Stimulated activated CD4-positive, alpha-beta T cell treated with anti-CD3 and anti-CD28 coated beads, Interleukin-4, amount 100 ng/mL, for 4 hours (primary cell): ENCODE measurements at regions not wholly inside any gene's neighbourhood (a gene's known extent, or its start where the extent isn't known, plus 50 kb on each side); places are given as distances from the start of the nearest gene placed in this dataset.
"Not testable (repeated sequence)": the region's sequence is repeated elsewhere in the genome, so short reads cannot be mapped to it uniquely, and the experiment has no call there.

Source experiments
- DNase-seq, 2 experiments: peaks; one replicate each; pipeline ENCODE4 v3.0.0-alpha.2; 2020

DNA sequence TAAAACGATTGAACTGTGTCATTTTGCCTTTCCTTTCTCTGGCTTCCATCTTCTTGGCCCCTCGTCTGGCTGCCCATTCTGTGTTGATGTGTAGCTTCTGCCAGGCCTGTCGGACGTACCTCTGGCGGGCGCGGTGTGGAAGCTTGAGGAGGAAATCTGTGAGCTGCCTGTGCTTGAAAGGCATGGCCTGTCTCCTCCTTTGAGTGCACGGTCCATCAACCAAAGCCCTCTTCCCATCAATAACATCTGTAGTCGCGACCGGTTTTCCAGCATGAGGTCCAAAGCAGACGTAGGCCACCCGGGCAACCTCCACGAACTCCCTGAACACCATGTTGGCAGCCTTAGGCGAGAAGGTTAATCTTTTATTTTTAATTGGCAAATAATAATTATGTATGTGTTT lies 202.7 kb downstream of the CRLF2 start:
- no peak for DNase-seq

DNA sequence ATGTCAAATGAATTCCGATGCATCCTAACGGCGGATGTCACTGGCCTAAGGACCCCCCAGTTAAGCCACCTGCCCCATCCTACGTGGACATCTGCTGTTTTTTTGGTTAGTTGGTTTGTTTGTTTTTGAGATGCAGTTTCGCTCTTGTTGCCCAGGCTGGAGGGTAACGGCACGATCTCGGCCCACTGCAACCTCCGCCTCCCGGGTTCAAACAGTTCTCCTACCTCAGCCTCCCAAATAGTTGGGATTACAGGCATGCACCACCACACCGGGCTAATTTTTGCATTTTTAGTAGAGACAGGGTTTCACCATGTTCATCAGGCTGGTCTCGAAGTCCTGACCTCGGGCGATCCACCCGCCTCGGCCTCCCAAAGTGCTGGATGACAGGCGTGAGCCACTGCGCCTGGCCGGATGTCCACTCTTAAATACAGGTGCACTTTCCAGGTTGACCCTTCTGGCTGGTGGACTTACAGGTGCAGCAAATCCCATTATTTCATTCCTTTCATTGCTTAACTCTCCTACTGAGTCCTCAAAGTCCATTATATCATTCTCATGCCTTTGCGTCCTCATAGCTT lies 206.2 kb downstream of the CRLF2 start:
- no peak for DNase-seq

DNA sequence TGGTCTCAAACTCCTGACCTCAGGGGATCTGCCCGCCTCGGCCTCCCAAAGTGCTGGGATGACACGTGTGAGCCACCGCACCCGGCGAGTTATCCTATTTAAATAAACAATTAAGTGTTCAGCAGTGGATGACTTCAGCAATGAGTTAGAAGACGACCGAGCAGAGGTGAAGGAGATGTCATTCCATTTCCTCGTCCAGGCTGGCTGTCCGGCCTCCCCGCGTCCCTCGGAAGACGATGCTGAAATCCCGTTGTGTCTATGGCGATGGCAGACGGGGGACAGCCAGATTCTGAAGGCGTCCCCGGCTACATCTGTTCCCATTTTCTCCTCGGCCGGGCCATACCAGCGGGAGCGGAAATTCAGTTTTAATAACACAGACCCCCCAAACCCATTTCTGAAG lies 209.8 kb downstream of the CRLF2 start:
- no peak for DNase-seq

DNA sequence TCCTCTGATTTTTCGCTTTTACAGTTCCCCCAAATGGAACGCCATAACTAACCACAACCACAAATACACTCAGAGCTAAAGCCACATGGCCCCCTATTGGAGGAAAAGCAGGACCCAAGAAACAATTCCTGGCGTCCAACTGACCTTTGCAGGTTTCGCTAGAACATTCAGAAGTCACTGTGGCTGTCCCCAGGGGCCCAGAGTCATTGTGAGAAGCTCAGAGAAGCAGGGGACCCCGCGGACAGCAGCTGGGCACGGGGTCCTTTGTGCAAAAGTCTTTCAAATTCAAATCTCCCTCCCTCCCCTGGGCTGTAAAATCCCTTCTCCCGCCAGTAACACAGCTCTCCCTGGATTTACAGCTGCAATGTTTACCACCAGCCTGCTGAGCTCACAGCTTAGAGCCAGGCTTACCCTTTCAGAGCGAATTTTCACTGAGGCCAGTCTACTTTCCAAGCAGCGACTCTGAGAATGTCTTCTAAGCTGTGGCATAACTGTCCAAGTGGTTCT lies 214.8 kb downstream of the CRLF2 start:
- no peak for DNase-seq

DNA sequence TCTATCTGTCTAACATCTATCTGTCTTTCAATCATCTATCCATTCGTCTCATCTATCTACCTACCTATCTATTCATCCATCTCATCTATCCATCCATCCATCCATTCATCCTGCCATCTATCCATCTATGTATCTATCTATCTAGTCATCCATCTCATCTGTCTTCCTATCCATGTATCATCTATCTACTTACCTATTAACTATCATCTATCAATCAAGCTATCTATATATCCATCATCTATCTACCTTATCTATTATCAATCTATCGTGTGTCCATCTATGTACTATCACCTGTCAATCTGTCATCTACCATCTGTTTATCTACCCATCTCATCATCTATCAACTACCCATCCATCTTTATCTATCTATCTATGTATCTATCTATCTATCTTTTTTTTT lies 217.7 kb downstream of the CRLF2 start:
- DNase-seq = no peak

DNA sequence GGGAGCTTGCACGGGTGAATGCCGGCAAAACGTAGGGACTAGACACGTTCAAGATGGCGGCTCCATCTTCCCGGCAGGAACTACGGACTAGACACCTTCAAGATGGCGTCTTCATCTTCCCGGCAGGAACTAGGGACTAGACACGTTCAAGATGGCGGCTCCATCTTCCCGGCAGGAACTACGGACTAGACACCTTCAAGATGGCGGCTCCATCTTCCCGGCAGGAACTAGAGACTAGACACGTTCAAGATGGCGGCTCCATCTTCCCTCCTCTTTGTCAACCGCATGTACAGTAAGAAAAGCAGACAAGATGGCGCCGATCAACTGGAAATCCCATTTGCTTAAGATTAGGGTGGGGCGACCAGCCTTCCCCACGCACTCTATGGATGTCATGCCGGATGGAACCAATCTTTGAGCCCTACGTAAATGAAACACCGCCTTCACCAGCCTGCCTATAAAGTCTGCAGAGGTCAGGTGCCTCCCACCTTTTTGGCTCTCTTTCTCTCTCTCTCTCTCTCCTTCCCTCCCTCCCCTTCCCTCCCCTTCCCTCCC lies 222.4 kb downstream of the CRLF2 start:
- DNase-seq = peak; percentile 1 to 55

DNA sequence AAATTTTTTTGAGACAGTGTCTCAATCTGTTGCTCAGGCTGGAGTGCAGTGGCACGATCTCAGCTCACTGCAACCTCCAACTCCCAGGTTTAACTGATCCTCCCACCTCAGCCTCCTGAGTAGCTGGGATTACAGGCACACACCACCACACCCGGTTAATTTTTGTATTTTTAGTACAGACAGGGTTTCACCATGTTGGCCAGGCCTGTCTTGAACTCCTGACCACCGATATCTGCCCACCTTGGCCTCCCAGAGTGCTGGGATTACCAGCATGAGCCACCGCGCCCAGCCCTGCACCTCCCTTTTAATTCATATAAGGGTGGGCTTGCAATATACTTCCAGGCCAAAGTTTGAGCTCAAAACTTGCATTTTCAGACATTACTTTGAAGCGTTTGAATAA lies 223.9 kb downstream of the CRLF2 start:
- not testable (repeated sequence) for DNase-seq

DNA sequence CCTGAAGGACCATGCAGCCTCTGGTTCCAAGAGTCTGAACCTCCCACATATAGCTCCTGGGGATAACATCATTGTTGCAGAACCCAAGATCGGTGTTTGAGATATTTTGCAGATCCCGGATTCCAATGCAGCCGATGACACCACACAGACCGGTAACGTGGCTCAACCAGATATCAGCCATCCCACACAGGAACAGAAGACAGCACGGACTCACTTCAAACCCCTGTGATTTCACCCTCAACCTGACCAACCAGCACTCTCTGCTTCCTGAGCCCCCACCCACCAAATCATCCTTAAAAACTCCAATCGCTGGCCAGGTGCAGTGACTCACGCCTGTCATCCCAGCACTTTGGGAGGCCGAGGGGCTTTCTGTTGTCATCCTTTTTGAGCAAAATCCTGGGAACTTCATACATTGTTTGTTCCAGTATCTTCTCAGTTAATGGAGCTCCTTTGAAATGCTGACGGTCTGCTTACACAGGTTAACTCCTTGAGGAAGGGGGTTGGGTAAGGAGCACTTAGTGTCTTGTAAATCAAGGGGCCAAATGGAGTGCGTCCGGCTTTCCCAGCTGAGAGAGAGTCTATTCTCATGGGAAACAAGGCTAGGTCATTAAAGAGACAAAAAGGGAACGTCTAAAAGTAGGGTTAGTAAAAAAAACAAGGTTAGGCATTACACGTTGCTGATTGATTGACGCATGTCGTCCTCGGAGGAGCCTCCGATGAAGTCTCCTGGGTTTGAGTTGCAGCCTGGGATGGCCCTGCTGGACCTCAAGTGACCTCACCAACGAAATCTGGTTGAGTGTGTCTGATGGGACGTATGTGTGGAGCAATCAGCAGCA lies 230.4 kb downstream of the CRLF2 start:
- no peak for DNase-seq

DNA sequence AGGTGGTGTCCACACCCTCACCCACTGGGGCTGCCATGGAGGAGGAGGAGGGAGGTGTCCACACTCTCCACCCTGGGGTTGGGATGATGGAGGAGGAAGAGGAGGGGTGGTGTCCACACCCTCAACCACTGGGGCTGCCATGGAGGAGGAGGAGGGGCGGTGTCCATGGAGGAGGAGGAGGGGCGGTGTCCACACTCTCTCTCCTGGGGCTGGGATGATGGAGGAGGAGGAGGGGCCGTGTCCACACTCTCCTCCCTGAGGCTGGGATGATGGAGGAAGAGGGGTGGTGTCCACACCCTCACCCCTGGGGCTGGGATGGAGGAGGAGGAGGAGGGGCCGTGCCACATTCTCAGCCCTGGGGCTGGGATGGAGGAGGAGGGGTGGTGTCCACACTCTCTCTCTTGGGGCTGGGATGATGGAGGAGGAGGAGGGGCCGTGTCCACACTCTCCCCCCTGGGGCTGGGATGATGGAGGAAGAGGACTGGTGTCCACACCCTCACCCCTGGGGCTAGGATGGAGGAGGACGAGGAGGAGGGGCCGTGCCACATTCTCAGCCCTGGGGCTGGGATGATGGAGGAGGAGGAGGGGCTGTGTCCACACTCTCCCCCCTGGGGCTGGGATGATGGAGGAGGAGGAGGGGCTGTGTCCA lies 231.7 kb downstream of the CRLF2 start:
- DNase-seq = no peak

DNA sequence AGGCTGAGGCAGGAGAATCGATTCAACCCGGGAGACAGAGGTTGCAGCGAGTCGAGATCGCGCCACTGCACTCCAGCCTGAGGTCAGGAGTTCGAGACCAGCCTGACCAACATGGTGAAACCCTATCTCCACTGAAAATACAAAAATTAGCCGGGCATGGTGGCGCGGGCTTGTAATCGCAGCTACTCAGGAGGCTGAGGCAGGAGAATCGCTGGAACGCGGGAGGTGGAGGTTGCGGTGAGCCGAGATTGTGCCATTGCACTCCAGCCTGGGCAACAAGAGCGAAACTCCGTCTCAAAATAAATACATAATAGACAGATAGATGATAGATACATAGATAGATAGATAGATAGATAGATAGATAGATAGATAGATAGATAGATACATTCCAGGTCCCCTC lies 233.3 kb downstream of the CRLF2 start:
- DNase-seq = not testable (repeated sequence)

DNA sequence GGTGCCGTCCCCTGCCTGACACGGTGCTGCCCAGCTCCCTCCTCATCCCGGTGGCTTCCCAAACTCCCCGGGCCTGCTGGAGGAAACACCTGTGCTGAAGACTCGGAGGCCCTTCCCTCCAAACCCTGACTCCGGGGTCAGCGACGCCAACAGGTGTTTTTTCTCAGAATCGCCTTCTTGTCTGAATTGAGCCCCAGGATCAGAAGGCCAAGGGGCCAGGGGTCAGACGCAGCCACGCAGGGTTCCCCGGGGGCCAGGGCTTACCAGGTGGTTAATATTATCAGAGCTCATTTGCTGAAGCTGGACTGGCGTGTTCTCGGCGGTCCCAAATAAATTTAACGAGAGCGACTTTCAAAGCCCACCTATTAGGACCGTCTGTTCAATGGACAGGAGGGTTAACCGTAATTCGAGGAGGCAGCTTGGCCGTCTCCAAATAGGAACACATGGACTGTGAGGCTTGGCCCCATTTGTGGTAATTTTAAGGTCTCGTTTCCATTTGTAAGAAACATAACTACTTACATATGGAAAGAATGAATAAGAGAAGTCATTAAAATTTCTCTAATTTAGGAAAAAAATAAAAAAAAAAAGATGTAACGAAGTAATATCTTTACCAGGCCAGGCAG lies 239.3 kb downstream of the CRLF2 start:
- no peak for DNase-seq

DNA sequence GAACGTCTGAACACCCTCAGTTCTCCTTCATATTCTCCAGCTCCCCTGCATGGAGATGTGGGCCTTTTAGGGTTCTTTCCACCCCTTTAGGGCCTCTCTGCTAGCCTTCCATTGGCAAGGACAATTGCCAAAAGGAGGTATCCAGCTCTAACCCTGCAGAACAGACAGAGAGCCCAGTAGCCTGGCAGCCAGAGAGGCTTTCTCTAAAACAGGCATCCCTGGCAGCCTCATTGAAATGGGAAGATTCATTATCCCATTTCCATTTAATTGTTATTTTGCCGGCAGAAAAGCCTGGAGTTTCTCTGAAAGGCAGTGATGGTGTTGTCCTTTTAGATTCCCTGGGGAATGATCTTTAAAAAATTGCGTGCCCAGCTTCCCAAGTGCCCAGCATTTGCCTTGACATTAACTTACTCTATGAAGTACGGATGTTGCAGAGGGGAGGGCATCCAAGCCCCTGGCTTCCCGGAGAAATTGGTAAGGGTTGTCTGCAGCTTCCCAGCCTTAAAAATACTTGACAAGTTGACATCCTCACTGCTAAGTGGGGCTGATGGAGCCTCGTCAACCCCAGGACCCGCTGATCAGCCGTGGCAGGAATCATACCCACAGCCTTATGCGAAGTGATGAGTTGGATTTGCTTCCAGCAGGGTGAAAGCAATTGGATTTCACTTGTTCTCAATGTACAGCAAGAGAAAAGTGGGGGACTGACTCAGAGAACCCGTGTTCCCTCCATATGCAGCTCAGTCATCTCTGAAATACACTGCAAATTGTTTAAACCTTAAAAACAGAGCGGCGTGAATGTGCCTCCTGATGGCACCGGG lies 244.1 kb downstream of the CRLF2 start:
- DNase-seq = no peak

DNA sequence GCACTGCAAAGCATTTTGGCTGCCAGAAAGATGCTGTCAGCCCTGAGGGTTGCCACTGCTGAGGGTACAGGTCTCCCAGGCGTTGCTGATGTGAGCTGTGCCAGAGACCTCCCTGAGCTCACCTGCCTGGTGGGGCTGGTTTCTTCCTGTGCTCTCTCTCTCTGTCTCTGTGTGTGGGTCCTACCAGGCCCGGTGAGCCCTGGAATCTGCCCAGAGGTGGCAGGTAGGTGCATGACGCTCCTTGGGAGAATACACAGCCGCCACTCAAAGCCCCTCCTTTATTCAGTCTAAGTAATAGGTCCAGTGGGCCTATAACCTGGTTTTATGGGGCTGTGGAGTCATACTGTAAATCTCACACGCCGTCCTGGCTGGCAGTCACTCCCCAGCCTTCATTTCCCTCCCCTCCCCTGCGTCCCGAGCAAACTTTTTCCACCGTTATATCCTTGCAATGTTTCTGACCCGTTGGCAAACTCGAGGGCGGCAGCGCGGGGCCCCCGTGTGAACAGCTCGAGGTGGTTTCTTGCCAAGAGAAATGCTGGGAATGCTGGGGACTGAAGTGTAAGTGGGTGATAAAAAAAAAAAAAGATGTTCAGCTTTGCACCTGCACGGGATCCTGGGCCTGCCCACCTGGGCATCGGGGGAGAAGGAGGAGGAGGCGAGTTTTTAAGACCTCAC lies 245.9 kb downstream of the CRLF2 start:
- no peak for DNase-seq

DNA sequence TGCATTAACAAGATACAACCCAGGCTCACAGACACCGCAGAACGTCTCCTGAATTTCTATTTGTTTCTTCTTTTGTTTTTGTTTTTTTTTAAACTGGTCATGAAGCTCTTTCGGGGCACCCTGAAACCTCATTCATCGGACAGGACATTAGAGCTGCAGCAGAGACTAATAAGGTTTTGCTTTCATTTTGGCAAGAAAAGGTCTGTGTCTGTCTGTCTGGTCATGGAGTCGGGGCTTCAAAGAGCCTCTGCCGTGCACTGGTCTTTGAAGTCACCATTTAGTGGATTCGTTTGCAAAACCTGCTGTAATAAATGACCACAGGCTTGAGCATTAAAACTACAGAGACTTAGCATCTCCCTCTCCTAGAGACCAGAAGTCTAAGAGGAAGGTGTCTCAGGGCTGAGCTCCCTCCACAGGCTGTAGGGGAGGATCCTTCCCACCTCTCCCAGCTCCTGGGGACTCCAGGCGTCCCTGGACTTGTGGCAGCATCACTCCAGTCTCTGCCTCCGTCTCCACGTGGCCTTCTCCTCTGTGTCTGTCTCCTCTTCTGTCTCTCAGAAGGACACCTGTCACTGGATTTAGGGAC lies 247.5 kb downstream of the CRLF2 start:
- no peak for DNase-seq

DNA sequence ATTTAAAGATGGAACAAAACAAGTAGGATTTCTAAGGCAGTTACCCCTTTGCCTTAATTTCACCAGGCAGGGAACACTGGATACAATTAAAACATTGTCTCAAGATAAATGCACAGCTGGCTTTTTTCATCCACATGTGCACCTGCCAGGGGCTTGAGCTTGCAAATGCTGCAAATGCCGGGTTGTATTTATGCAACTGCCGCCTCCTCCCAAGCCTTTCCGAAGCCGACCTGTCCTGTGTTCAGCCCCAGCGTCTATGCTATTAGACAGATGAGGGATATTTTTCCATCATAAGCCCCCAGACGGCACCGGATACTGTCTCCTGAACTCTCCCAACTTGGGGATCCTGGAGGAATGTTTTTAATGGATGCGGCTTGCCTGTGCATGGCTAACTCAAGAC lies 251.6 kb downstream of the CRLF2 start:
- DNase-seq = no peak

DNA sequence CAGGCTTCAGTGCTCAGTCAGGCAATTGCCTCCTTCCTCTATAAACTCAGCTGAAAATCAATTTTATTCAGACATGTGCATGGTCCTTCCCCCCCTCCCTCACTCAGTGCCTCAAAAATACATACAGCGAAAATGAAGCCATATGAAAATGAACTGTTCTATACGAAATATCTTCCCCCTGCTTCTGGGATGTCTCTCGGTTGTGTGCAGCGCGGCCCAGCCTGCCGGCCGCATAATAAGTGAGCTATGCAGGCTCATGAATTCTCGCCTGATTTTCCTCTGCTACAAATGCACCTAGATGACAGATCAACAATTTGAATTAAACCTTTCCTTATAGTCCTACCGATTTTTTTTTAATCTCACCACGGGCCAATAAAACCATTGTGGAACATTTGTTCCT lies 252.9 kb downstream of the CRLF2 start:
- no peak for DNase-seq

DNA sequence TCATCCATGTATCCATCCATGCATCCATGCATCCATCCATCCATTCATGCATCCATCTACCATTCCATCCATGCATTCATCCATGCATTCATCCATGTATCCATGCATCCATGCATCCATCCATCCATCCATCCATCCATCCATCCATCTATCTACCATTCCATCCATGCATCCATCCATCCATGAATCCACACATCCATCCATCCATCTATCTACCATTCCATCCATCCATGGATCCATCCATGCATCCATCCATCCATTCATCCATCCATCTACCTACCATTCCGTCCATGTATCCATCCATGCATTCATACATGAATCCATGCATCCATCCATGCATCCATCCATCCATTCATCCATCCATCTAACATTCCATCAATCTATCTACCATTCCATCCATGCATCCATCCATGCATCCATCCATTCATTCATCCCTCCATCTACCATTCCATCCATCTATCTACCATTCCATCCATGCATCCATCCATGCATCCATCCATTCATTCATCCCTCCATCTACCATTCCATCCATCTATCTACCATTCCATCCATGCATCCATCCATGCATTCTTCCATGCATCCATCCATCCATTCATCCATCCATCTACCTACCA lies 257.2 kb downstream of the CRLF2 start:
- DNase-seq = not testable (repeated sequence)

DNA sequence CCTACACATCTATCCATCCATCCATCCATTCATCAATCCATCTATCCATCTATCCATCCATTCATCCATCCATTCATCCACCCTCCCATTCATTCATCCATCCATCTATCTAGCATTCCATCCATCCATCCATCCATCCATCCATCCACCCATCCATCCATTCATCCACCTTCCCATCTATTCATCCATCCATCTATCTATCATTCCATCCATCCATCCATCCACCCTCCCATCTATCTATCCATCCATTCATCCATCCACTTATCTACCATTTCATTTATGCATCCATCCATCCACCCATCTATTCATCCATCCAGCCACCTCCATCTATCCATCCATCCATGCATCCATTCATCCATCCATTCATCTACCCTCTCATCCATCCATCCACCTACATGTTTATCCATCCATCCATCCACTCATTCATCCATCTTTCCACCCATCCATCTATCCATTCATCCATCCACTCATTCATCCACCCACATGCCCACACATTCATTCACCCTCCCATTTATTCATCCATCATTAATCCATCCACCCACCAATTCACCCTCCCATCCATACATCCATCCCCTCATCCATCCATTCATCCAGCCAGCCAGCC lies 258.5 kb downstream of the CRLF2 start:
- no peak for DNase-seq

DNA sequence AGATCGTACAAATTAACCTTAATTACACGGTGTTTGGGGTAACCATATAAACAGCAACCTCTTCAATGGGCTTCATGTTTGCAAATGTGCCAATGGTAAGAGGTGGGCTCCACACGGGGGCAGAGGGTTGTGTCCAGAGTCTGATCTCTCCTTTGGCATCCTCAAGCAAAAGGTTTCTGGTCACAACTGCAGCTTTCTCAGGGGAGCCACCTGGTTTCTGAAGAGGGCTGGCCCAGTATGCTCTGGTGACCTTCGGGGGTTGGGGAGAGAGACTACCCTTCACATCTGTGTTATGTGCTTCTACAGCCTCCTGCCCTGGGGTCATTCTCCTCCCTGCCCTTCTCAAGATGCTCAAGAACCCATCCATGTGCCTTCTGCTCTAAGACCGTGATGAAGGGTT lies 259.6 kb downstream of the CRLF2 start:
- DNase-seq = no peak

DNA sequence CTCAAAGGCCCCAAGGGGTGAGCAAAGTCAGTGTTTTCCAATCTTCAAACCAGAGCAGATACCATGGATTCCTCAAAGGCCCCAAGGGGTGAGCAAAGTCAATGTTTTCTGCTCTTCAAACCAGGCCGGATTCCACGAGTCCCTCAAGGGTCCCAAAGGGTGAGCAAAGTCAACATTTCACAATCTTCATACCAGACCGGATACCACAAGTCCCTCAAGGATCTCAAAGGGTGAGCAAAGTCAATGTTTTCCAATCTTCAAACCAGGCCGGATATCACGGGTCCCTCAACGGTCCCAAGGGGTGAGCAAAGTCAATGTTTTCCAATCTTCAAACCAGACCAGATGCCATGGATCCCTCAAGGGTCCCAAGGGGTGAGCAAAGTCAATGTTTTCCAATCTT lies 265.2 kb downstream of the CRLF2 start:
- not testable (repeated sequence) for DNase-seq
